ENCODE measurements at regions not wholly inside any gene's neighbourhood (a gene's known extent, or its start where the extent isn't known, plus 50 kb on each side); places are given as distances from the start of the nearest gene placed in this dataset.
A peak's percentile ranks its signal among the peaks of the same experiment; 100 is the strongest.

DNA sequence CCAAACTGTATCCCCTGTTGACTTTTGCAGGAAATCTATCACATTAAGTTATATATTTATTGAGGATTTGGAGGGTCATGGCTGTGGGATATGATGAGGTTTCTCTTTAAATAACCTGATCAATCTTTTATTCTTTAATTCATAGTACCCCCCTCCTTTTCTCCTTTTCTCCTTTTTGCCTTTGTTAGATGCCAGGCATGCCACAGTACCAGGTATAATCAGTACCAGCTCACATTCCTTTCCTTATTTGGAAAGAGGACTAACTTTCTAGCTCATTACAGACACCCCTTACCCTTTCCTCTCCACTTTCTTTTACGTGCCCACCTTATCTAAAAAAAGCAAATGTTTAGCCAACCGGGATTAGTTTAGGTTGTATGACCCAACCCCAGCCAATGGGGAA is 326.4 kb upstream of the NAALADL2 start:
- Histone ChIP-seq H3K79me1 (ENCODE audit: low read depth, low read length) (no peaks in the 10 kb centered on the region), H2BK5ac (ENCODE audit: low read depth, low read length) (no peak overlapping the region; the same call in 1 of the 2 replicates), H2BK20ac (ENCODE audit: low read length) (no peak overlapping the region), H4K5ac (ENCODE audit: insufficient read length, low read depth, low read length) (no peak overlapping the region), H2BK12ac (ENCODE audit: low read depth, low read length) (no peak overlapping the region), H3K14ac (ENCODE audit: insufficient read length) (no peak overlapping the region), H3K23me2 (ENCODE audit: low read depth, low read length) (no peaks in the 10 kb centered on the region), H2AK5ac (ENCODE audit: low read depth, low read length) (no peak overlapping the region), H3K9me3 (ENCODE audit: insufficient read depth in 2 of 2, low read depth in 1 of 2, low read length in 1 of 2) (no peaks in the 10 kb centered on the region), H2BK15ac (ENCODE audit: low read length) (no peak overlapping the region), H3K9ac (replicated peaks in 1 of 4; ENCODE audit: extremely low read depth in 1 of 4, low read depth in 3 of 4, low read length in 3 of 4) (no peak overlapping the region), H3K4me2 (ENCODE audit: insufficient read depth in 1 of 2, low read depth in 2 of 2, low read length in 2 of 2) (no peak overlapping the region), H4K91ac (replicated peaks; ENCODE audit: insufficient read length, low read length) (no peak overlapping the region), H3K79me2 (ENCODE audit: control insufficient read depth in 1 of 2, insufficient read depth in 2 of 2, low read length in 2 of 2) (no peaks in the 10 kb centered on the region), H2AFZ (ENCODE audit: low read length) (no peak overlapping the region), H3K4me3 (ENCODE audit: extremely low read depth in 1 of 4, insufficient read depth in 2 of 4, low read depth in 3 of 4, low read length in 4 of 4) (no peak overlapping the region), H4K20me1 (replicated peaks in 1 of 2; ENCODE audit: control insufficient read depth in 1 of 2, insufficient read depth in 2 of 2, low read length in 2 of 2) (no peaks in the 10 kb centered on the region), H3K27ac (ENCODE audit: low read depth, low read length) (no peak overlapping the region), H3K18ac (ENCODE audit: extremely low read depth, low read length) (no peak overlapping the region), H2BK120ac (replicated peaks; ENCODE audit: low read depth, low read length) (no peak overlapping the region), H3K36me3 (ENCODE audit: control insufficient read depth in 2 of 4, insufficient read depth in 4 of 4, low read length in 3 of 4) (no peaks in the 10 kb centered on the region), H3K4ac (replicated peaks; ENCODE audit: insufficient read length, low read depth, low read length) (no peak overlapping the region), H3K4me1 (replicated peaks in 1 of 4; ENCODE audit: control insufficient read depth in 3 of 4, insufficient read depth in 4 of 4, low read length in 3 of 4) (peaks cover 0 to 11% (median 1%) of the 10 kb centered on the region in 4 experiments; a peak in 3 of 7 replicates), H3K27me3 (replicated peaks in 1 of 4; ENCODE audit: control insufficient read depth in 3 of 4, extremely low read depth in 1 of 4, insufficient read depth in 3 of 4, low read length in 3 of 4) (no peaks in the 10 kb centered on the region), H3K56ac (replicated peaks; ENCODE audit: insufficient read length, low read depth, low read length) (no peak overlapping the region), H4K8ac (ENCODE audit: extremely low read depth, insufficient read depth, low read length) (no peak overlapping the region), H3K23ac (ENCODE audit: insufficient read length) (no peak overlapping the region)
- FAIRE-seq (no peak), DNase-seq (ENCODE audit: low read depth in 1 of 2, low spot score in 2 of 2) (no peak)
- CTCF ChIA-PET (ENCODE audit: partially characterized antibody): no interaction called here
- TF ChIP-seq HDAC2 (IDR thresholded peaks at IDR 0.05; ENCODE audit: borderline replicate concordance in 1 of 2, low read depth in 2 of 2, low read length in 2 of 2) (no peak), TAF1 (IDR thresholded peaks at IDR 0.05; ENCODE audit: low read depth, low read length) (no peak), SRF (IDR thresholded peaks at IDR 0.05; ENCODE audit: low read depth, low read length) (peak; percentile 55; the same call in 1 of the 2 replicates)
- WGBS, 2 experiments (ENCODE audit: extremely low coverage in 1 of 2, insufficient coverage in 1 of 2, insufficient read length in 1 of 2, insufficient replicate concordance in 2 of 2, low coverage in 1 of 2, low lambda C conversion rate in 2 of 2, missing lambda C conversion rate in 1 of 2): 100% methylated on average over 2 of the region's 2 CpGs; no CpG with 5 or more reads in 1 of the 2 experiments
- POLR2A ChIA-PET (ENCODE audit: partially characterized antibody): interaction anchor here (1.2 to 1.7 kb wide), 2 partner anchors 8 to 92 kb away, joined by 3 to 4 read pairs; no protein-coding TSS in a partner anchor
